WERI-Rb-1 (cell line): ENCODE measurements at regions not wholly inside any gene's neighbourhood (a gene's known extent, or its start where the extent isn't known, plus 50 kb on each side); places are given as distances from the start of the nearest gene placed in this dataset.

Source experiments
- DNase-seq: peaks from one replicate; pipeline ENCODE4 v3.0.0-alpha.2; 2020
- H3K27ac ChIP-seq: fragments of 250-450 bp; sonication (Bioruptor Pico); 2 replicates; pipeline ENCODE4 v1.5.1; 2020; ENCODE audit warnings: mild to moderate bottlenecking, moderate library complexity
- H3K27me3 ChIP-seq: fragments of 250-450 bp; sonication (Bioruptor Pico); 2 replicates; pipeline ENCODE4 v1.5.1; 2021; ENCODE audit warnings: mild to moderate bottlenecking, low read depth, moderate library complexity; ENCODE audit not compliant: insufficient read depth, severe bottlenecking
- H3K36me3 ChIP-seq: fragments of 250-450 bp; sonication (Bioruptor Pico); 2 replicates; pipeline ENCODE4 v1.5.1; 2020; ENCODE audit warnings: mild to moderate bottlenecking, moderate library complexity
- H3K4me3 ChIP-seq: 2 replicates; pipeline ENCODE4 v1.5.1; 2011; ENCODE audit warnings: low read depth, mild to moderate bottlenecking, control low read depth, low read length
- H3K9me3 ChIP-seq: fragments of 250-450 bp; sonication (Bioruptor Pico); 2 replicates; pipeline ENCODE4 v1.5.1; 2021; ENCODE audit warnings: mild to moderate bottlenecking, moderate library complexity; ENCODE audit not compliant: severe bottlenecking
- CTCF ChIP-seq: IDR thresholded peaks from 2 replicates; pipeline ENCODE4 v1.5.1; 2011; ENCODE audit warnings: low read depth, mild to moderate bottlenecking, control low read depth, inconsistent platforms, low read length

DNA sequence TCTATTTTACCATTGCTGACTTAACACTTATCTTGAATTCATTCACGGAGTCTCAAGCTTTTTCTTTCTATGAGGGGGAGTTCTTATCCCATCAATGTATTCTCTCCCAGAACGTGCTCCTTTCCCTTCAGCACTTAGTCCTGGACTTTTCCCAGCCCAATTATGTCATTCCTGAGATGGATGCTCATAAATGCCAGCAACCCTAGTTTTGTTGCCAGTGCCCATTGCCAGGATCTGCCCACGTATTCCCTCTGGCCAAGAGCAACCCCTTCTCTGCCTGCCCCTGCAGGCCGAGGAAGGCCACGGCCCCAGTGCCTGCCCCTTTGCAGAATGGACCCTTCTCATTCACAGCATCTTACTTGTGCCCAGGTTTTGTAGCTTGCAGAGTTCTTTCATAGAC is 67.4 kb upstream of the PPP1R3C start:
- Histone ChIP-seq H3K27ac (no peak overlapping the region), H3K9me3 (no peaks in the 10 kb centered on the region), H3K27me3 (no peaks in the 10 kb centered on the region), H3K4me3 (no peak overlapping the region), H3K36me3 (no peaks in the 10 kb centered on the region)
- no peak for DNase-seq
- TF ChIP-seq CTCF = no peak

DNA sequence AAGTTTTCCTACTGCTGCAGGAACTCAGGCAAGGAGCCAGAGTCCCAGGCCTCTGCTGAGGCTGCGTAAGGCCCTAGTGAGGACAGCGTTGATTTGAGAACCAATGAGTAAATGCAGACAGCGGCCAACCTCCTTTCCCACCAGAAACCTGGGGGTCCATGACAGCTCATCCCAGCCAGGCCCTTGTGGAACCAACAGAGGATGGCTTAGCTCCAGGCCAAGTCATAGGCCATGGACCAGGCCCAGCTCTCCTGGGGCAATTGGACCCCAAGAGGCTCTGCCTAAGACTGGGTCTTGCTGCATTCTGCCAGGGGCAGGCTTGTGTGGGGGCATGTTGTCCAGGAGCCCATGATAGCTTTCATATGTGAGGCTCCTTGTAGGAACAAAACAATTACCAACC is 65.4 kb upstream of the PPP1R3C start:
- TF ChIP-seq CTCF = no peak
- no peak for DNase-seq

DNA sequence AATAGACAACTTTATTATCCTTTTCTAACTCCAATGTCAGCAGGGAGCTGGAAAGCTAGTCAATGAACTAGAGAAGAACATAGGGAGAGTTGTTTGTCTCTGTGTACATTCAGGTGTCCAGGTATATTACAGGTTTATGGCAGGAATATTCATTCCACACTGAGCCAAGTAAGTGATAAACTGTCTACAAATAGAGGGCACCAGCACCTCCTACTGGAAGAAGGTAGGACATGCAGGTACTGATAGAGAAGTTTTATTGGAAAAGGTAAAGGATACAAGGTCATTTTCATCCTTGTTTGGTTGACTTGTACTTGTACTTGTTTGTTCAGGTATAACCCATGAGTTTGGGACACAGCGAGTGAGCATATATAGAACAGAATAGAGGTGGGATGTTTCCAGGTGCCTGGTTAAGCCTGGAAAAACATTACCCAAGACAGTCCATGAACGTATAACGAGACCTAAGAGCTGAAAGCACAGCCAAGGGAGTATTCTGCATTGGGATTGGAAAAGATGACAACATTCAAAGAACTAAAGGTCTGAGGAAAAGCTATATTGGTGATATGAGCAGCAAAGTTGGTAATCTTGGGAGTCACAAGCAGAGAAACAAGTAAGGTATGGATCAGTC is 61.4 kb upstream of the PPP1R3C start:
- peak; percentile 63 for TF ChIP-seq CTCF
- peak; percentile 17 for DNase-seq
- no peaks in the 10 kb centered on the region for H3K9me3 ChIP-seq
- no peaks in the 10 kb centered on the region for H3K27me3 ChIP-seq
- H3K36me3 ChIP-seq = no peaks in the 10 kb centered on the region
- no peak overlapping the region for H3K27ac ChIP-seq
- no peak overlapping the region for H3K4me3 ChIP-seq

More for the DNA sequence above, 65.4 kb upstream of the PPP1R3C start:
- no peaks in the 10 kb centered on the region for H3K9me3 ChIP-seq
- H3K27ac ChIP-seq = no peak overlapping the region
- H3K4me3 ChIP-seq = no peak overlapping the region
- H3K27me3 ChIP-seq = no peaks in the 10 kb centered on the region
- H3K36me3 ChIP-seq = no peaks in the 10 kb centered on the region

- Histone ChIP-seq H3K4me3 (no peak overlapping the region), H3K27me3 (no peaks in the 10 kb centered on the region), H3K27ac (no peak overlapping the region), H3K36me3 (no peaks in the 10 kb centered on the region), H3K9me3 (no peaks in the 10 kb centered on the region)
- DNase-seq = no peak
- no peak for TF ChIP-seq CTCF
Observed at GRCh38 chr10:91691981-91692380, 59.1 kb upstream of the PPP1R3C start.

GRCh38 chr10:91690996-91691676 is 58.3 kb upstream of the PPP1R3C start:
- Histone ChIP-seq H3K36me3 (no peaks in the 10 kb centered on the region), H3K9me3 (no peaks in the 10 kb centered on the region), H3K4me3 (no peak overlapping the region), H3K27me3 (no peaks in the 10 kb centered on the region), H3K27ac (no peak overlapping the region)
- no peak for TF ChIP-seq CTCF
- DNase-seq = no peak

DNA sequence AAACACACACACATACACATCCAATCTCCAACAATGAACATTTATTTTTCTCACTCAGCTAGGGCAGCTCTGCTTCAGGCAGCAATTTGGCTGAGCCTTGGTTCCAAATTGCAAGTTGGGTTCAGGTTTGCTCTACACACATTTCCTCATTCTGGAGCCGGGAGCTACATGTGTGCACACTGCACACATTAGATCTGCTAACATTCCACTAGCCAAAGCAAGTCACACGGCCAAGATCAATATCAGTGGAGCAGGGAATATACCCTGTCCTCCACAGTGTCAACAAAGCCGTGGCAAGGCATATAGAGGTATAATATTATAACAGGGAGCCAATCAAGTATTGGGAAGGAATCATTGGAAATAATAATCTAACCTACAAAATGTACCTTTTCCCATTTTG is 57.5 kb upstream of the PPP1R3C start:
- TF ChIP-seq CTCF = no peak
- no peak for DNase-seq
- no peaks in the 10 kb centered on the region for H3K36me3 ChIP-seq
- no peaks in the 10 kb centered on the region for H3K9me3 ChIP-seq
- no peaks in the 10 kb centered on the region for H3K27me3 ChIP-seq
- H3K27ac ChIP-seq = no peak overlapping the region
- H3K4me3 ChIP-seq = no peak overlapping the region
